ENCODE measurements at regions not wholly inside any gene's neighbourhood (a gene's known extent, or its start where the extent isn't known, plus 50 kb on each side); places are given as distances from the start of the nearest gene placed in this dataset.
"Not testable (repeated sequence)": the region's sequence is repeated elsewhere in the genome, so short reads cannot be mapped to it uniquely, and the experiment has no call there.

DNA sequence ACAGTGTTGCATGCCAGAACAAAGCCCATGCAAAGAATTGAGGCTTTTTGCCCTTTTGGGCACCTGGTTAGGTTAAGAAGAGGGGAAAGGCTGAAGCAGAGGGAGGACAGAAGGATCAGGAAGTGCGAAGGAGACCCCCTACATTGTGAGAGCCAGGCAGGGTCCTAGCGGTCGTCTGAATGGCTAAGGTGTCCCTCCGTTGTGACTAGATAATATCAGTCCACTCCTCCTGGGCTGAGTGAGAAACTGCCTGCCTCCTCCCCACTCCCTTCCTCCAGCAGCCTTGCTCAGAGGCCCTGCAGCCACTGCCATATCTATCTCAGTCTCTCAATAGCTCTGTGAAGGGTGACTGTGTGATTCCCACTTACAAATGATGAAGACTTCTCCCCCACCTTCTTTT, 75.1 kb downstream of the WSB1 start:
- BruUV-seq (replicated peaks), result no TSS peak
- no peak overlapping the region for H3K4me3 Mint-ChIP-seq (ENCODE audit: low read depth, unreplicated experiment)
- no peaks in the 10 kb centered on the region for H3K4me1 Mint-ChIP-seq (ENCODE audit: low read depth, unreplicated experiment)
- peaks cover 15% of the 10 kb centered on the region for H3K9me3 Mint-ChIP-seq (ENCODE audit: low read depth, unreplicated experiment)
- DNase-seq, result no peak
- H3K36me3 Mint-ChIP-seq (ENCODE audit: insufficient read depth, unreplicated experiment), result no peaks in the 10 kb centered on the region
- TF ChIP-seq, protein P1, sequence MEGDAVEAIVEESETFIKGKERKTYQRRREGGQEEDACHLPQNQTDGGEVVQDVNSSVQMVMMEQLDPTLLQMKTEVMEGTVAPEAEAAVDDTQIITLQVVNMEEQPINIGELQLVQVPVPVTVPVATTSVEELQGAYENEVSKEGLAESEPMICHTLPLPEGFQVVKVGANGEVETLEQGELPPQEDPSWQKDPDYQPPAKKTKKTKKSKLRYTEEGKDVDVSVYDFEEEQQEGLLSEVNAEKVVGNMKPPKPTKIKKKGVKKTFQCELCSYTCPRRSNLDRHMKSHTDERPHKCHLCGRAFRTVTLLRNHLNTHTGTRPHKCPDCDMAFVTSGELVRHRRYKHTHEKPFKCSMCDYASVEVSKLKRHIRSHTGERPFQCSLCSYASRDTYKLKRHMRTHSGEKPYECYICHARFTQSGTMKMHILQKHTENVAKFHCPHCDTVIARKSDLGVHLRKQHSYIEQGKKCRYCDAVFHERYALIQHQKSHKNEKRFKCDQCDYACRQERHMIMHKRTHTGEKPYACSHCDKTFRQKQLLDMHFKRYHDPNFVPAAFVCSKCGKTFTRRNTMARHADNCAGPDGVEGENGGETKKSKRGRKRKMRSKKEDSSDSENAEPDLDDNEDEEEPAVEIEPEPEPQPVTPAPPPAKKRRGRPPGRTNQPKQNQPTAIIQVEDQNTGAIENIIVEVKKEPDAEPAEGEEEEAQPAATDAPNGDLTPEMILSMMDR (IDR thresholded peaks at IDR 0.05; ENCODE audit: unreplicated experiment), result no peak
- H3K27ac Mint-ChIP-seq (ENCODE audit: unreplicated experiment), result no peak overlapping the region
- intact Hi-C loops (cut with micrococcal nuclease; ENCODE audit: unreplicated experiment), result no loop called here
- H3K27me3 Mint-ChIP-seq (ENCODE audit: unreplicated experiment), result no peaks in the 10 kb centered on the region
- CTCF ChIA-PET, result no interaction called here

DNA sequence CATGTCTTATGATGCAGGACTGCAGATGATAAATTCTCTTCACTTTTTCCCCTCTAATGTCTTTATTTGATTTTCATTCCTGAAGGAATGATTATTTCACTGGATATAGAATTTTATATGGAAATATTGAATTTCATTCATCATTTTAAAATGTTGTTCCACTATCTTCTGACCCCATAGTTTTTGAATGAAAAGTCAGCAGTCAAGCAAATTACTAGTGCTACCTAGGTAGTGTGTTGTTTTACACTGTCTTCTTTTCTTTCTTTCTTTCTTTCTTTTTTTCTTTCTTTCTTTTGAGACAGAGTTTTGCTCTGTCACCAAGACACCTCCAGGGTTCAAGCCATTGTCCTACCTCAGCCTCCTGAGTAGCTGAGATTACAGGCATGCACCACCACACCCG, 76.9 kb downstream of the WSB1 start:
- TF ChIP-seq, protein P1 (IDR thresholded peaks at IDR 0.05; ENCODE audit: unreplicated experiment), result no peak
- Mint-ChIP-seq H3K36me3 (ENCODE audit: insufficient read depth, unreplicated experiment) (no peaks in the 10 kb centered on the region), H3K4me3 (ENCODE audit: low read depth, unreplicated experiment) (no peak overlapping the region), H3K27ac (ENCODE audit: unreplicated experiment) (no peak overlapping the region), H3K27me3 (ENCODE audit: unreplicated experiment) (no peaks in the 10 kb centered on the region), H3K4me1 (ENCODE audit: low read depth, unreplicated experiment) (no peaks in the 10 kb centered on the region), H3K9me3 (ENCODE audit: low read depth, unreplicated experiment) (peaks cover 18% of the 10 kb centered on the region)
- BruUV-seq (replicated peaks), result no TSS peak
- CTCF ChIA-PET, result no interaction called here
- no peak for DNase-seq
- intact Hi-C loops (cut with micrococcal nuclease; ENCODE audit: unreplicated experiment), result no loop called here

DNA sequence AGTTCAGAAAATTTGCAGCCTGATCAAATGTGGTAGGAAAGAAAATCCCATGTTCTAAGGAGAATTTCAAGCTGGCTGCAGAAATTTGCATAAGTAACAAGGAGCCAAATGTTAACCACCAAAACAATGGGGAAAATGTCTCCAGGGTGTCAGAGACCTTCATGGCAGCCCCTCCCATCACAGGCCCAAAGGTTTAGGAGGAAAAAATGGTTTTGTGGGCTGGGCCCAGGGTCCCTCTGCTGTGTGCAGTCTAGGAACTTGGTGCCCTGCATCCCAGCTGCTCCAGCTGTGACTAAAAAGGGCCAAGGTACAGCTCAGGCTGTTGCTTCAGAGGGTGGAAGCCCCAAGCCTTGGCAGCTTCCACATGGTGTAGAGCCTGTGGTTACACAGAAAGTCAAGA, 79.8 kb downstream of the WSB1 start:
- CTCF ChIA-PET; H3K27me3 Mint-ChIP-seq (ENCODE audit: unreplicated experiment); BruUV-seq (replicated peaks); DNase-seq; H3K36me3 Mint-ChIP-seq (ENCODE audit: insufficient read depth, unreplicated experiment); H3K27ac Mint-ChIP-seq (ENCODE audit: unreplicated experiment); H3K4me1 Mint-ChIP-seq (ENCODE audit: low read depth, unreplicated experiment); intact Hi-C loops (cut with micrococcal nuclease; ENCODE audit: unreplicated experiment); H3K4me3 Mint-ChIP-seq (ENCODE audit: low read depth, unreplicated experiment): not testable (repeated sequence)
- peaks cover 18% of the 10 kb centered on the region for H3K9me3 Mint-ChIP-seq (ENCODE audit: low read depth, unreplicated experiment)

DNA sequence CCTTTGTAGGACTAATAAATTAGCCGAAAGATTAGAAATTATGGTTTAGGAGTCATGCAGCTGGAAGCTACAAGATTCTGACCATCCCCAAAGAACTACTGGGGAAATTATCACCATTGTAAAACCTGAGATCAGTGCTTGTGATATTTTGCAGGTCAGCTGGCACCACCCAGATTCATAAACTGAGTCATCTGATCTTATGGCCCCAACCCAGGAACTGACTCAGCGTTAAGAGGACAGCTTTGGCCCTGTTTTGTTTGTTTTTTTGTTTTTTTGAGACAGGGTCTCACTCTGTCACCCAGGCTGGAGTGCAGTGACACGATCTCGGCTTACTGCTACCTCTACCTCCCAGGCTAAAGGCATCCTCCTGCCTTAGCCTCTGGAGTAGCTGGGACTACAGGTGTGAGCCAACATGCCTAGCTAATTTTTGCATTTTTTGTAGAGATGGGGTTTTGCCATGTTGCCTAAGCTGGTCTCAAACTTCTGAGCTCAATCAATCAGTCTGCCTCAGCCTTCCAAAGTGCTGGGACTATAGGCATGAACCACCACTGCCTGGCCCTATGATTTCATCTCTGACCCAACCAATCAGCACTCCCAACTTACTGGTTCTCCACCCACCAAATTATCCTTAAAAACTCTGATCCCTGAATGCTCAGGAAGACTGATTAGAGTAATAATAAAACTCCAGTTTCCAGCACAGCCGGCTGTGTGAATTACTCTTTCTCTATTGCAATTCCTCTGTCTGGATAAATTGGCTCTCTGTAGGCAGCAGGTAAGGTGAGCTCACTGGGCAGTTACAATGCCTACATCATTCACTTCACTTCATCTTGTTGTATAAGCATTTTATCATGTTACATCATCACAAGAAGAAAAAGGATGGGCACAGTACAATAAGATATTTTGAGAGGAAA, 79.4 kb upstream of the KSR1 start:
- no TSS peak for BruUV-seq (replicated peaks)
- Mint-ChIP-seq H3K27me3 (ENCODE audit: unreplicated experiment) (no peaks in the 10 kb centered on the region), H3K36me3 (ENCODE audit: insufficient read depth, unreplicated experiment) (peaks cover 5% of the 10 kb centered on the region), H3K4me3 (ENCODE audit: low read depth, unreplicated experiment) (no peak overlapping the region), H3K9me3 (ENCODE audit: low read depth, unreplicated experiment) (peaks cover 11% of the 10 kb centered on the region), H3K4me1 (ENCODE audit: low read depth, unreplicated experiment) (peaks cover 27% of the 10 kb centered on the region), H3K27ac (ENCODE audit: unreplicated experiment) (no peak overlapping the region)
- DNase-seq, result no peak
- CTCF ChIA-PET, result no interaction called here
- intact Hi-C loops (cut with micrococcal nuclease; ENCODE audit: unreplicated experiment), result no loop called here
- TF ChIP-seq, protein P1 (IDR thresholded peaks at IDR 0.05; ENCODE audit: unreplicated experiment), result no peak

DNA sequence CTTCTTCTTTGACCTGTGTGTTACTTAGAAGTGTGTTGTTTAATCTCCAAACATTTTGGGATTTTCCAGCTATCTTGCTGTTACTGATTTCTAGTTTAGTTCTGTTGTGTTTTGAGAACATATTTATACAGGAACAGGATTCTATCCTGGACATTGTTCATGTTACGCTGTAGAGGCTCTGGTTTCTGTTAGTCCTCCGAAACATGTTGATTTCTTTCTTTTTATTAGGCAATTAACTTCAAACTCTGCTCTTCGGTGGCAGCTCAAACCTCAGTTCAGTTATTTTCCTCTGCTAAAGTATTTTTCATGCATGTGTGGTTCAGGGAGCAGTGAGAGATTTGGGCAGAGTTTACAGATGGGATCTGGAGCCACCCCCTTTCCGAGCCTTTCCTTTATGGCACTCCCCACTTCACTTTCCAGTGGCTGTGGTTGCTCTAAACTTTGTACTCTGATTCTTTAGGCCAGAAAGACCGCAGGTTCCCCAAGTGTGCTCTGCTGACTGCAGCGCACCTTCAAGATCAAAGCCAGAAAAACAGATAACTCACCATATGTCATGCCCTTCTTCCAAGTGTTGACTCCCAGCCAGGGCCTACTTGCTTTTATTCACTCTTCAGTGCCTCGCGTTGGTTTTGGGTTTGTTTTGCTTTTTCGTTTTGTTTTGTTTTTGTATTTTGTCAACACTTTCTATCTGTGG, 77.6 kb upstream of the KSR1 start:
- TF ChIP-seq, protein P1 (IDR thresholded peaks at IDR 0.05; ENCODE audit: unreplicated experiment), result no peak
- no peak for DNase-seq
- Mint-ChIP-seq H3K9me3 (ENCODE audit: low read depth, unreplicated experiment) (peaks cover 3% of the 10 kb centered on the region), H3K36me3 (ENCODE audit: insufficient read depth, unreplicated experiment) (peaks cover 5% of the 10 kb centered on the region), H3K4me1 (ENCODE audit: low read depth, unreplicated experiment) (peaks cover 27% of the 10 kb centered on the region), H3K4me3 (ENCODE audit: low read depth, unreplicated experiment) (no peak overlapping the region), H3K27me3 (ENCODE audit: unreplicated experiment) (no peaks in the 10 kb centered on the region), H3K27ac (ENCODE audit: unreplicated experiment) (no peak overlapping the region)
- CTCF ChIA-PET, result no interaction called here
- no TSS peak for BruUV-seq (replicated peaks)
- intact Hi-C loops (cut with micrococcal nuclease; ENCODE audit: unreplicated experiment), result no loop called here
